IPS-18a (cell line): ENCODE measurements at regions not wholly inside any gene's neighbourhood (a gene's known extent, or its start where the extent isn't known, plus 50 kb on each side); places are given as distances from the start of the nearest gene placed in this dataset.
"Not testable (repeated sequence)": the region's sequence is repeated elsewhere in the genome, so short reads cannot be mapped to it uniquely, and the experiment has no call there.

Experiments
- H3K27ac ChIP-seq: one replicate; pipeline ENCODE4 v1.5.1; 2013; ENCODE audit warnings: low read length
- H3K27me3 ChIP-seq: one replicate; pipeline ENCODE4 v1.6.1; 2013; ENCODE audit warnings: mild to moderate bottlenecking, low read length; ENCODE audit not compliant: control insufficient read depth, insufficient read depth
- H3K36me3 ChIP-seq: one replicate; pipeline ENCODE4 v1.6.1; 2013; ENCODE audit warnings: low read depth, low read length; ENCODE audit not compliant: control insufficient read depth
- H3K4me1 ChIP-seq: one replicate; pipeline ENCODE4 v1.6.1; 2013; ENCODE audit warnings: low read depth, low read length; ENCODE audit not compliant: control insufficient read depth
- H3K4me3 ChIP-seq: one replicate; pipeline ENCODE4 v1.5.1; 2013; ENCODE audit warnings: low read length
- H3K9ac ChIP-seq: one replicate; pipeline ENCODE4 v1.6.1; 2013; ENCODE audit warnings: mild to moderate bottlenecking, low read length, moderate library complexity
- H3K9me3 ChIP-seq: one replicate; pipeline ENCODE4 v1.6.1; 2013; ENCODE audit warnings: low read depth, low read length; ENCODE audit not compliant: control insufficient read depth

DNA sequence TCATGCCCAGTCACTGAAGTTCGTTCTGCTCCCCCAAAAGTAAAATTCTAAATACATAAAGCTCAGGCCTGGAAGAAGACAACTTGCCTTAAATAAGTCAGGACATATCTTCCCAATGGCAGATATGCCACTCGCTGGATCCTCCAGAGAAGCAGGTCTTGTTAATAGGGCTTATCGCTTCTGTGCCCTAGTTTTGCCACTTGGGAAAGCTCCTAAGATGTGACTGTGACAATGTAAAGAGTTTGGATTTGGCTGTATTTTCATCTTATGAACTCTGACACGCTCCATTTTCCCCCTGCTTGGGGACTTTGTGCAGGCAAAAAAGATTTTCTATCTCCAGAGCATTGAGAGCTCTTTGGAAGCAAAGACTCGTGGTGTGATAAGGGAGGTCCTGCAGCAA, 279.9 kb downstream of the WDR11 start:
- H3K27me3 ChIP-seq: no peaks in the 10 kb centered on the region
- no peak overlapping the region for H3K4me3 ChIP-seq
- no peak overlapping the region for H3K27ac ChIP-seq
- H3K36me3 ChIP-seq: no peaks in the 10 kb centered on the region
- no peaks in the 10 kb centered on the region for H3K4me1 ChIP-seq
- H3K9me3 ChIP-seq: no peaks in the 10 kb centered on the region
- H3K9ac ChIP-seq: no peak overlapping the region

DNA sequence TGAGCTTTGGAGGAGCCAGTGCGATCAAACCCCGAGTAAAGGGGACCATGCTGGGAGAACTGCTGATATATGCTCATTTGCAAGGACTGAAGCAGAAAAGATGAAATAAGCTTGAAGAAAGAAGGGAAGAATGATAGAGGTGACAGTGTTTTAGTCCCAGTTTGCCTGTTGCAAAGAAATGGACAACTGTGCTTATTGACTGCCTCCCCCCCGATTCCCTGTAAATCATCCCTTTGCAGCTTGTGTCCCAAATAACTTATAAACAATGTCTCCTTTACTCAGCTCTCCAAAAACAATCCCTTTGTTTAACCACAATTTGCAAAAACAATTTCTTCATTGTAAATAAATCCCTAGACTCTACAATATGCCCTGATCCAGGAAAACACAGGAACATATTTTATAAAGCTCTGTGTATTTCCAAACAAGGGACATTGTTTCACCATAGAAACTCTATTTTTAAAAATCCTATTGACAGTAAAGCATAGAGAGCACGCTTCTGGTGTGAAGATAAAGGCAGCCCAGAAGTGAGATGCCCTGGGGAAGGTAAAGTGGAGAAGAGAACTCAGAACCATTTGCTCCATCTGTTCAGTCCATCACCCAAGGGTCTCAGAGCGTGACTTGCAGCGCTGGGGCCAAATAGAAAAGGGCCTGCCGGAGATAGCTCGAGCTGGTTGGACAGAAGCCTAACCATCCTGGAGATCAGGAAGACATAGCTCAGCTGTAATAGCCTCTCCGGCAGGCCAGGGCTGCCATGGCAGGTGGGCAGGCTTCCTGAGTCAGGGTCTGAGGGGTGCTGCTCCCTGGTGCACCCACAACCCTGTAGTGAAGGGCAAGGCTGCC, 280.5 kb downstream of the WDR11 start:
- H3K9me3 ChIP-seq: no peaks in the 10 kb centered on the region
- H3K4me3 ChIP-seq: no peak overlapping the region
- H3K36me3 ChIP-seq: no peaks in the 10 kb centered on the region
- H3K27ac ChIP-seq: no peak overlapping the region
- H3K27me3 ChIP-seq: no peaks in the 10 kb centered on the region
- no peaks in the 10 kb centered on the region for H3K4me1 ChIP-seq
- H3K9ac ChIP-seq: no peak overlapping the region

DNA sequence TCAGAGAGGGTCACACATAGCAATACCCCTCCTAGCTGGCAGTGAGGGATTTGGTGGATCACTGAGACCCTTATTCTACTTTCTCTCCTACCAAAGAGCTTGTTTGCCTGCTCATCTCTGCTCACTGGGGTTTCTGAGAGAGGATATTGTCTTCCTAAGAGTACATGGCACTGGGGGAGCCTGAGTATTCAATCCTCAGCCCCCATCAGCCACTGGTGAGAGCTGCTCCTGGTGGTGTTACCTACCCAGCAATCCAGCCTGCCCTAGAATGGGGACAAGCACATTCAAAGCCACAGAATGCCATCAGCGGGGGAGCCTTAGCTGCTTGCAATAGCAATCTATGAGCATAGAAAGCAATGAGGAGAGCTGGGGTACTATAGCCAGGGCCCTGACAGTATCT, 281.1 kb downstream of the WDR11 start:
- H3K9me3 ChIP-seq: no peaks in the 10 kb centered on the region
- H3K27ac ChIP-seq: no peak overlapping the region
- H3K9ac ChIP-seq: no peak overlapping the region
- no peaks in the 10 kb centered on the region for H3K36me3 ChIP-seq
- no peaks in the 10 kb centered on the region for H3K27me3 ChIP-seq
- H3K4me3 ChIP-seq: no peak overlapping the region
- H3K4me1 ChIP-seq: no peaks in the 10 kb centered on the region

DNA sequence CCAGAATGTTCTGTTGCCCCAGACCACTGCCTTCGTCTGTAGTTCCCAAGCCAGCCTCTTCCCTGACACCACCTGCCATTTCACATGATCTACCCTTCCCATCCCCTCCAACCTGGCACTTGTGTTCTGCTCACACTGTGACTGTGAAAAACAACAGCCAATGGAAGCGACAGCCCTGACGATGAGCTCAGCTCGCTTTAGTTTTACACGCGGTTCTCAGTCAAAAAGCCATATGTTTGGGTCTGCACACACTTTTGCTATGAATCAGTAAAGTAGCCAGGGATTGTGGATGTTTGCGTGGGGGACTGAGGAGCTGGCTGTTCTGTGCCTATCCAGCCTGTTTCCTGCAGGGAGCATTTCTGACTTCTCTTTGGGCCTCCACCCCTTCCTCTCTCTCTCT, 282.7 kb downstream of the WDR11 start:
- no peaks in the 10 kb centered on the region for H3K36me3 ChIP-seq
- H3K4me3 ChIP-seq: no peak overlapping the region
- no peak overlapping the region for H3K9ac ChIP-seq
- no peak overlapping the region for H3K27ac ChIP-seq
- no peaks in the 10 kb centered on the region for H3K9me3 ChIP-seq
- no peaks in the 10 kb centered on the region for H3K27me3 ChIP-seq
- no peaks in the 10 kb centered on the region for H3K4me1 ChIP-seq

DNA sequence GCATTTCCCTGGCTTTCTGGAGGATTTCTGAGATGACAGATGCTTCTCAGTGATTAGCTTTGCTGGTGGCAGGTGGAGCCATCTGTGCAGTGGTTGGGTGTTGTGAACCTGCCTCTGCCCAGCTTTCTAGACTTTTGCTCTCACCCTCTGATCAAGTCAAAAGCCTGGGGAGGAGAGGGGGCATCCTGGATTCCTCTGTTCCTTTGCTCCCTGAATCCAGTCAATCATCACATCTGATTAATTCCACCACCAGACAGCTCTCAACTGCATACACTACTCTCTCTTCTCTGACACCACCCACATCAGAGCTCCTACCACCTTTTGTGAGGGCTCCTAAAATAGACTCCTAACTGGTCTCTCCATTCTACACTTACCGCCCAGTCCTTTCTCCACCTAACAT, 283.5 kb downstream of the WDR11 start:
- Histone ChIP-seq H3K27me3 (no peaks in the 10 kb centered on the region), H3K9me3 (no peaks in the 10 kb centered on the region), H3K36me3 (no peaks in the 10 kb centered on the region), H3K4me1 (no peaks in the 10 kb centered on the region), H3K27ac (no peak overlapping the region), H3K9ac (no peak overlapping the region), H3K4me3 (no peak overlapping the region)

DNA sequence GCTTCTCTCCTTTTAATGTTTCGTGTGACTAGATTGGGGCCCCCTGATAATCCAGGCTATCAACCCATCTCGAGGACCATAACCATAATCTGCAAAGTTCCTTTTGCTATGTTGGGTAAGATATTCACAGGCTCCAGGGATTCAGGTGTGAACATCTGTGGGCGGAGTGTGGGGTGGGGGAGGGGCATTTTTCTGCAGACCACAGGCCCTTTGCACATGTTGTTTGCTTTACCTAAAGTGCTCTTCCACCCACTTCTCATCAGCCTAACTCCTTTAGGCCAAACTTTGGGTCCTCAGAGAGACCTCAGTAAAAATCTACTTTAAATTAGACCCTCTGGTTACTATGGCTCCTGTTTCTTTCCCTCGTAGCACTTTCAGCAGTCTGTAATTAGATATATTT, 284.4 kb downstream of the WDR11 start:
- Histone ChIP-seq H3K36me3 (no peaks in the 10 kb centered on the region), H3K4me1 (no peaks in the 10 kb centered on the region), H3K4me3 (no peak overlapping the region), H3K27me3 (no peaks in the 10 kb centered on the region), H3K9ac (no peak overlapping the region), H3K9me3 (no peaks in the 10 kb centered on the region), H3K27ac (no peak overlapping the region)

DNA sequence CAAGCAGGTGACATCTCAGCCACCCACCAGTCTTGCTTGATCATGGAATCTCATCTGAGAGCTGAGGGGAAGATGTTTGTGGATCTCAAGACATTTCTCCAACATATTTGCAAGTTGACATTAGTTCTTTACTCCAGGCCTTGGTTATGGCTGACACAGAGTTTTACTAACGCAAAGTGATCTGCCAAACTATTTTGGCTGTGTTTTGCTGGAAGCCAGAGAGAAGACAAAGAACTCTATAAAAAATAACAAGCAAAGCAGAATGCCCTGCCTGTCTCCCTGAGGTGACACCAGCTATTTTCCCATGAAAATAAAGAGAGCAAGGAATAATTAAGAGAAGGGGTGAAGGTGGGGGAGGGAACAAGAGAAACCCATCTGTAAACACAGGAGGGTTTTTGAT, 286.4 kb downstream of the WDR11 start:
- no peaks in the 10 kb centered on the region for H3K36me3 ChIP-seq

DNA sequence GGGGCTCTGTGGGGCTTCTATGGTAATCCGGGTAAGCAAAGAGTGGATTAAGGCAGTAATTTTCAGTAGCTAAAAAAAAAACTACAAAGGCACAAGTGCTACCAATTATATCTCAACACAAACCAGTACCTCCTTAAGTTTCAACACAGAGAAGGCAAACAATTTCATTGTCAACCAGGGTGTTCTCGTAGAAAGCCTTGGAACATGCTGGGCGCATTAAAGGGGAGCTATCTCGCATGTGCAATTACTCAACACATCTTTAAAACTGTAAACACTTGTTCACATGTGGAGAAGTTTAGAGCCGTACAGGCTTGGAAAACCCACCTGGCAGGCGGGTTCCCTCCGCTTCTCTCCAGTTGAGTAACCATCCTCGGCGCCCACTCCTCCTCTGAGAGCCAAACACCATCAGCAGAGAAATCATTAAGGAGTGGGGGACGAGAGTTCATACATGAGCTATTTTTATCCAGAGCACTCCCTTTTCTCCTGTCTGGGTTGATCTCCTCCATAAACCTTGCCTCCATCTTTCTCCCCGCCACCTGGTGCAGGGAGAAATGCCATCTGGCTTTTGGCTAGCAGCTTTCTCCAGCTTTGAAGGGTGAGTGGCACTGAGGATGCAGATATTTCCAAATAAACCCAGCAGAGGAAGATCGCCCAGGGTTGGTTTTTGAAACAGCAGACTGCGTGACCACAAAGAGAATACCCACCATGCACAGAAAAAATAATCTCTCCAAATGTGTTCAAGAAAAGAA, 287.1 kb downstream of the WDR11 start:
- H3K4me3 ChIP-seq: no peak overlapping the region
- H3K4me1 ChIP-seq: no peaks in the 10 kb centered on the region
- H3K9ac ChIP-seq: no peak overlapping the region
- H3K27me3 ChIP-seq: no peaks in the 10 kb centered on the region
- no peaks in the 10 kb centered on the region for H3K36me3 ChIP-seq
- no peak overlapping the region for H3K27ac ChIP-seq
- H3K9me3 ChIP-seq: peaks cover 2% of the 10 kb centered on the region

More for the DNA sequence above, 286.4 kb downstream of the WDR11 start:
- Histone ChIP-seq H3K9me3 (no peaks in the 10 kb centered on the region), H3K4me1 (no peaks in the 10 kb centered on the region), H3K9ac (no peak overlapping the region), H3K27me3 (no peaks in the 10 kb centered on the region), H3K4me3 (no peak overlapping the region), H3K27ac (no peak overlapping the region)

DNA sequence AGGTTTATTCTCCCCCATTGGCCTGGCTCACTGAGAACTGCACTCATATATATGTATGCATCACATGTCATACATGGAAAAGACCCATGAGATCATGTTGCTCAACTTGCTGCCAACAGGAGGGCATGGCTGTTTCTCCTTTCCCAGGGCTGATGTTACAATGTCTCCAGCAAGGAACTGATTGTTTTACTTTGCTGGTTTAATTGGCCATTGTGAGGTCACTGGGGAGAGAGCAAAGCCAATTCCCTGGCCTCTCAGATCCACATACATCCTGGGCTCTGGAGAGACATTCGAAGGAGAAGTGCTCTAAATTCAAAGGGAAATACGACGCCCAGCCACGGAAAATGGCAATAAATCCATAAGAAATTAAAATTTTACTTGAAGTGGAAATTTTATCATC, 287.8 kb downstream of the WDR11 start:
- H3K4me3 ChIP-seq: no peak overlapping the region
- H3K4me1 ChIP-seq: no peaks in the 10 kb centered on the region
- H3K9ac ChIP-seq: no peak overlapping the region
- H3K36me3 ChIP-seq: no peaks in the 10 kb centered on the region
- no peak overlapping the region for H3K27ac ChIP-seq
- H3K27me3 ChIP-seq: no peaks in the 10 kb centered on the region
- H3K9me3 ChIP-seq: peaks cover 8% of the 10 kb centered on the region

DNA sequence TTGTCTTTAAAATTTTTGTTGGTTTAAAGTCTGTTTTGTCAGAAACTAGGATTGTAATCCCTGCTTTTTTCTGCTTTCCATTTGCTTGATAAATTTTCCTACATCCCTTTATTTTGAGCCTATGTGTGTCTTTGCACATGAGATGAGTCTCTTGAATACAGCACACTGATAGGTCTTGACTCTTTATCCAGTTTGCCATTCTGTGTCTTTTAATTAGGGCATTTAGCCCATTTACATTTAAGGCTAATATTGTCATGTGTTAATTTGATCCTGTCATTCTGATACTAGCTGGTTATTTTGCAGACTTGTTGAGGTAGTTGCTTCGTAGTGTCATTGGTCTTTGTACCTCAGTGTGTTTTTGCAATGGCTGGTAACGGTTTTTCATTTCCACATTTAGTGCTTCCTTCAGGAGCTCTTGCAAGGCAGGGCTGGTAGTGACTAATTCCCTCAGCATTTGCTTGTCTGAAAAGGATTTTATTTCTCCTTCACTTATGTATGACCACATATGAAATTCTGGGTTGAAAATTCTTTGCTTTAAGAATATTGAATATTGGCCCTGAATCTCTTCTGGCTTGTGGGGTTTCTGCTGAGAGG, 294.7 kb downstream of the WDR11 start:
- peaks cover 11% of the 10 kb centered on the region for H3K9me3 ChIP-seq
- not testable (repeated sequence) for H3K36me3 ChIP-seq, H3K9ac ChIP-seq, H3K4me1 ChIP-seq, H3K27ac ChIP-seq, H3K4me3 ChIP-seq, H3K27me3 ChIP-seq

DNA sequence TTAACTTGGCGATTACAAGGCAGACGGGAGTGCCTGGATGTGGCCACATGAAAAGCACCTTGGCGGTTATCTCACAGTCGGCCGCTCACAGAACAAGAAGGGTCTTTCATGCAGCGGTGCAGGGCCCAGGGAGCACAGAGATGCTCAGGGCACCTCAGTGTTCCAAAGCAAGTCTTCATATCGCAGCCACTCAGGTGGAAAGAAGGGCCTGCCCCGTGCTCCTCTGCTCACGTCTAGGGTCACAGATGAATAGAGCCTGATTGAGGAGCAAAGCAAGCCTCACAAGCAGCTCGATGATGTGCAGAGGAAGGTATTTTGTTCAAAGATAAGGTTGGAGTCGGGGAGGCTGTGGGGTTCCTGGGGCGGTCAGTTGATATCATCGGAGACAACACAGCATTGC, 297.8 kb downstream of the WDR11 start:
- no peak overlapping the region for H3K4me3 ChIP-seq
- no peak overlapping the region for H3K27ac ChIP-seq
- peaks cover 3% of the 10 kb centered on the region for H3K9me3 ChIP-seq
- peaks cover 9% of the 10 kb centered on the region for H3K4me1 ChIP-seq
- no peaks in the 10 kb centered on the region for H3K36me3 ChIP-seq
- no peaks in the 10 kb centered on the region for H3K27me3 ChIP-seq
- no peak overlapping the region for H3K9ac ChIP-seq
